Activated gamma-delta T cell treated with anti-CD3 and anti-CD28 coated beads, Interleukin-2, amount 50 U/mL, for 16 hours (primary cell): ENCODE measurements at regions not wholly inside any gene's neighbourhood (a gene's known extent, or its start where the extent isn't known, plus 50 kb on each side); places are given as distances from the start of the nearest gene placed in this dataset.
"Not testable (repeated sequence)": the region's sequence is repeated elsewhere in the genome, so short reads cannot be mapped to it uniquely, and the experiment has no call there.

ENCODE experiments used
- DNase-seq: peaks from one replicate; pipeline ENCODE4 v3.0.0-alpha.2; 2020; ENCODE audit warnings: low read depth

- DNase-seq = no peak
Observed at GRCh38 chr1:222240536-222241181, 307.2 kb downstream of the HHIPL2 start.

GRCh38 chr1:222239130-222239529 lies 308.8 kb downstream of the HHIPL2 start:
- no peak for DNase-seq

GRCh38 chr1:222234351-222234750 lies 313.6 kb downstream of the HHIPL2 start:
- no peak for DNase-seq

GRCh38 chr1:222233444-222234158 lies 314.3 kb downstream of the HHIPL2 start:
- no peak for DNase-seq

- no peak for DNase-seq
Observed at GRCh38 chr1:222232842-222233241, 315.1 kb downstream of the HHIPL2 start.

GRCh38 chr1:222229672-222230312 lies 318.1 kb downstream of the HHIPL2 start:
- DNase-seq = no peak

- DNase-seq = no peak
Observed at GRCh38 chr1:222225316-222225691, 322.6 kb downstream of the HHIPL2 start.

GRCh38 chr1:222224636-222225315 lies 323.1 kb downstream of the HHIPL2 start:
- no peak for DNase-seq

GRCh38 chr1:222224156-222224555 lies 323.7 kb downstream of the HHIPL2 start:
- DNase-seq = no peak

- no peak for DNase-seq
Observed at GRCh38 chr1:222223010-222223409, 324.9 kb downstream of the HHIPL2 start.

GRCh38 chr1:222216255-222216754 lies 331.6 kb downstream of the HHIPL2 start:
- DNase-seq = no peak

GRCh38 chr1:222210776-222211175 lies 337.1 kb downstream of the HHIPL2 start:
- DNase-seq = no peak

GRCh38 chr1:222204475-222204874 lies 343.4 kb downstream of the HHIPL2 start:
- no peak for DNase-seq

GRCh38 chr1:222202831-222203230 lies 345.1 kb downstream of the HHIPL2 start:
- DNase-seq = no peak

GRCh38 chr1:222196736-222197135 lies 351.2 kb downstream of the HHIPL2 start:
- no peak for DNase-seq

GRCh38 chr1:222196288-222196687 lies 351.6 kb downstream of the HHIPL2 start:
- DNase-seq = no peak

GRCh38 chr1:222195857-222196256 lies 352.0 kb downstream of the HHIPL2 start:
- DNase-seq = no peak

- no peak for DNase-seq
Observed at GRCh38 chr1:222189218-222189617, 358.7 kb downstream of the HHIPL2 start.

GRCh38 chr1:222187566-222188332 lies 360.2 kb downstream of the HHIPL2 start:
- DNase-seq = no peak

- no peak for DNase-seq
Observed at GRCh38 chr1:222182641-222183040, 365.3 kb downstream of the HHIPL2 start.

- DNase-seq = no peak
Observed at GRCh38 chr1:222181191-222181590, 366.7 kb downstream of the HHIPL2 start.

- DNase-seq = not testable (repeated sequence)
Observed at GRCh38 chr1:222177496-222177895, 370.4 kb downstream of the HHIPL2 start.
